BLaER1 (cell line): ENCODE measurements at regions not wholly inside any gene's neighbourhood (a gene's known extent, or its start where the extent isn't known, plus 50 kb on each side); places are given as distances from the start of the nearest gene placed in this dataset.

Experiments used
- H3K27ac ChIP-seq: shearing (Covaris generic); formaldehyde crosslinking; 2 replicates; pipeline ENCODE4 v1.8.1; 2022
- H3K27me3 ChIP-seq: shearing (Covaris generic); formaldehyde crosslinking; 2 replicates; pipeline ENCODE4 v1.8.1; 2022
- H3K36me3 ChIP-seq: shearing (Covaris generic); formaldehyde crosslinking; 2 replicates; pipeline ENCODE4 v1.8.1; 2022
- H3K4me1 ChIP-seq: shearing (Covaris generic); formaldehyde crosslinking; 2 replicates; pipeline ENCODE4 v1.8.1; 2022
- H3K4me2 ChIP-seq: shearing (Covaris generic); formaldehyde crosslinking; 2 replicates; pipeline ENCODE4 v1.8.1; 2022
- H3K4me3 ChIP-seq: shearing (Covaris generic); formaldehyde crosslinking; 2 replicates; pipeline ENCODE4 v1.8.1; 2022
- H3K9ac ChIP-seq: shearing (Covaris generic); formaldehyde crosslinking; 2 replicates; pipeline ENCODE4 v1.8.1; 2022
- H3K9me3 ChIP-seq: shearing (Covaris generic); formaldehyde crosslinking; 2 replicates; pipeline ENCODE4 v1.8.1; 2022
- H4K20me1 ChIP-seq: shearing (Covaris generic); formaldehyde crosslinking; 2 replicates; pipeline ENCODE4 v1.8.1; 2022
- Cebpa-rat ChIP-seq: shearing (Covaris generic); IDR thresholded peaks from 2 replicates; pipeline ENCODE4 v1.8.1; 2022

GRCh38 chr2:239522002-239522739, 121.4 kb upstream of the HDAC4 start:
- Histone ChIP-seq H3K9ac (no peak overlapping the region), H3K36me3 (no peaks in the 10 kb centered on the region), H4K20me1 (no peaks in the 10 kb centered on the region), H3K27me3 (no peaks in the 10 kb centered on the region), H3K27ac (no peak overlapping the region), H3K4me1 (peaks cover 48% of the 10 kb centered on the region), H3K9me3 (peaks cover 6% of the 10 kb centered on the region), H3K4me3 (no peak overlapping the region), H3K4me2 (no peak overlapping the region)
- TF ChIP-seq Cebpa-rat: no peak

GRCh38 chr2:239521518-239521815, 120.6 kb upstream of the HDAC4 start:
- TF ChIP-seq Cebpa-rat: no peak
- Histone ChIP-seq H3K9ac (no peak overlapping the region), H3K9me3 (no peaks in the 10 kb centered on the region), H3K36me3 (no peaks in the 10 kb centered on the region), H3K4me3 (no peak overlapping the region), H3K4me2 (no peak overlapping the region), H3K27ac (no peak overlapping the region), H3K27me3 (no peaks in the 10 kb centered on the region), H3K4me1 (peaks cover 55% of the 10 kb centered on the region), H4K20me1 (no peaks in the 10 kb centered on the region)

GRCh38 chr2:239520811-239521517, 120.1 kb upstream of the HDAC4 start:
- no peaks in the 10 kb centered on the region for H3K9me3 ChIP-seq
- no peak overlapping the region for H3K27ac ChIP-seq
- TF ChIP-seq Cebpa-rat: no peak
- no peak overlapping the region for H3K9ac ChIP-seq
- no peaks in the 10 kb centered on the region for H4K20me1 ChIP-seq
- peaks cover 57% of the 10 kb centered on the region for H3K4me1 ChIP-seq
- H3K36me3 ChIP-seq: no peaks in the 10 kb centered on the region
- H3K27me3 ChIP-seq: no peaks in the 10 kb centered on the region
- H3K4me3 ChIP-seq: no peak overlapping the region
- peak overlapping the region; percentile 66 for H3K4me2 ChIP-seq

GRCh38 chr2:239519921-239520585, 119.2 kb upstream of the HDAC4 start:
- TF ChIP-seq Cebpa-rat: no peak
- Histone ChIP-seq H3K9me3 (no peaks in the 10 kb centered on the region), H4K20me1 (no peaks in the 10 kb centered on the region), H3K4me3 (no peak overlapping the region), H3K36me3 (no peaks in the 10 kb centered on the region), H3K9ac (no peak overlapping the region), H3K4me1 (peaks cover 57% of the 10 kb centered on the region), H3K27me3 (no peaks in the 10 kb centered on the region), H3K27ac (no peak overlapping the region), H3K4me2 (peak overlapping the region; percentile 66)

- Histone ChIP-seq H3K4me3 (no peak overlapping the region), H3K9me3 (no peaks in the 10 kb centered on the region), H3K36me3 (no peaks in the 10 kb centered on the region), H3K9ac (no peak overlapping the region), H3K4me2 (peak overlapping the region; percentile 66), H3K27ac (peak overlapping the region; percentile 15; the same call in 1 of the 2 replicates), H3K27me3 (no peaks in the 10 kb centered on the region), H4K20me1 (no peaks in the 10 kb centered on the region), H3K4me1 (peaks cover 57% of the 10 kb centered on the region)
- TF ChIP-seq Cebpa-rat: no peak
Measured at GRCh38 chr2:239519089-239519920, 118.5 kb upstream of the HDAC4 start.

- Histone ChIP-seq H3K27ac (peak overlapping the region; percentile 15; the same call in 1 of the 2 replicates), H3K4me2 (peak overlapping the region; percentile 66), H3K4me3 (no peak overlapping the region), H3K9me3 (no peaks in the 10 kb centered on the region), H3K27me3 (no peaks in the 10 kb centered on the region), H3K4me1 (peaks cover 55% of the 10 kb centered on the region), H4K20me1 (no peaks in the 10 kb centered on the region), H3K36me3 (no peaks in the 10 kb centered on the region), H3K9ac (no peak overlapping the region)
- TF ChIP-seq Cebpa-rat: no peak
Measured at GRCh38 chr2:239518286-239519088, 117.7 kb upstream of the HDAC4 start.

- H3K36me3 ChIP-seq: no peaks in the 10 kb centered on the region
- H3K27me3 ChIP-seq: no peaks in the 10 kb centered on the region
- H3K9ac ChIP-seq: no peak overlapping the region
- H3K4me3 ChIP-seq: no peak overlapping the region
- H3K9me3 ChIP-seq: no peaks in the 10 kb centered on the region
- H3K27ac ChIP-seq: peak overlapping the region; percentile 11; the same call in 1 of the 2 replicates
- H4K20me1 ChIP-seq: no peaks in the 10 kb centered on the region
- H3K4me2 ChIP-seq: peak overlapping the region; percentile 66
- peaks cover 50% of the 10 kb centered on the region for H3K4me1 ChIP-seq
- no peak for TF ChIP-seq Cebpa-rat
Measured at GRCh38 chr2:239517686-239518085, 116.9 kb upstream of the HDAC4 start.

GRCh38 chr2:239516954-239517305, 116.1 kb upstream of the HDAC4 start:
- no peaks in the 10 kb centered on the region for H3K36me3 ChIP-seq
- no peaks in the 10 kb centered on the region for H3K27me3 ChIP-seq
- TF ChIP-seq Cebpa-rat: no peak
- no peak overlapping the region for H3K4me3 ChIP-seq
- peak overlapping the region; percentile 11; the same call in 1 of the 2 replicates for H3K27ac ChIP-seq
- no peak overlapping the region for H3K9ac ChIP-seq
- H3K4me2 ChIP-seq: peak overlapping the region; percentile 66
- no peaks in the 10 kb centered on the region for H4K20me1 ChIP-seq
- peaks cover 50% of the 10 kb centered on the region for H3K4me1 ChIP-seq
- peaks cover 5% of the 10 kb centered on the region; the same call in 1 of the 2 replicates for H3K9me3 ChIP-seq
